ENCODE measurements at regions not wholly inside any gene's neighbourhood (a gene's known extent, or its start where the extent isn't known, plus 50 kb on each side); places are given as distances from the start of the nearest gene placed in this dataset.

GRCh38 chr12:107470645-107471044, 215.0 kb upstream of the PWP1 start:
- no peak for TF ChIP-seq EZH2 (IDR thresholded peaks at IDR 0.05; ENCODE audit: borderline replicate concordance, low read depth, low read length, poor library complexity, severe bottlenecking)
- TF ChIP-seq, protein P1, sequence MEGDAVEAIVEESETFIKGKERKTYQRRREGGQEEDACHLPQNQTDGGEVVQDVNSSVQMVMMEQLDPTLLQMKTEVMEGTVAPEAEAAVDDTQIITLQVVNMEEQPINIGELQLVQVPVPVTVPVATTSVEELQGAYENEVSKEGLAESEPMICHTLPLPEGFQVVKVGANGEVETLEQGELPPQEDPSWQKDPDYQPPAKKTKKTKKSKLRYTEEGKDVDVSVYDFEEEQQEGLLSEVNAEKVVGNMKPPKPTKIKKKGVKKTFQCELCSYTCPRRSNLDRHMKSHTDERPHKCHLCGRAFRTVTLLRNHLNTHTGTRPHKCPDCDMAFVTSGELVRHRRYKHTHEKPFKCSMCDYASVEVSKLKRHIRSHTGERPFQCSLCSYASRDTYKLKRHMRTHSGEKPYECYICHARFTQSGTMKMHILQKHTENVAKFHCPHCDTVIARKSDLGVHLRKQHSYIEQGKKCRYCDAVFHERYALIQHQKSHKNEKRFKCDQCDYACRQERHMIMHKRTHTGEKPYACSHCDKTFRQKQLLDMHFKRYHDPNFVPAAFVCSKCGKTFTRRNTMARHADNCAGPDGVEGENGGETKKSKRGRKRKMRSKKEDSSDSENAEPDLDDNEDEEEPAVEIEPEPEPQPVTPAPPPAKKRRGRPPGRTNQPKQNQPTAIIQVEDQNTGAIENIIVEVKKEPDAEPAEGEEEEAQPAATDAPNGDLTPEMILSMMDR (conservative IDR thresholded peaks at IDR 0.05; ENCODE audit: low read depth, low read length), result no peak
